K562 (cell line): ENCODE measurements at regions not wholly inside any gene's neighbourhood (a gene's known extent, or its start where the extent isn't known, plus 50 kb on each side); places are given as distances from the start of the nearest gene placed in this dataset.

Experiments used
- ATAC-seq: fragments of 200-7000 bp; cut with Tn5 transposase; 3 replicates; pipeline ENCODE4 v1.9.1; 2020; ENCODE audit warnings: moderate library complexity
- BruUV-seq: library from RNA; stranded (reverse); fragments of 400-500 nt; replicated peaks from 2 replicates; lab custom pipeline; 2021; lab: Mats Ljungman, UMichigan
- CTCF ChIA-PET: fragments of 300-600 bp; formaldehyde crosslinking; extraction: SDS; loops from one replicate; lab custom pipeline; 2021; ENCODE audit warnings: low intra/inter-chr PET ratio; lab: Yijun Ruan, JAX
- POLR2A ChIA-PET: fragments of 300-600, 350-650 bp; sonication (Branson Sonifier 250); formaldehyde crosslinking; extraction: SDS; loops from one replicate; lab custom pipeline; 2021; ENCODE audit warnings: antibody characterized with exemption, inconsistent platforms; lab: Yijun Ruan, JAX
- DNase-seq, 4 experiments: peaks; one replicate each; pipeline versions ENCODE4 v3.0.0 to v3.0.0-alpha.2; 2011 to 2018; ENCODE audit warnings: low spot score in 3 of 4, mixed read lengths in 3 of 4; ENCODE audit errors: extremely low read depth in 1 of 4
- FAIRE-seq: peaks from 2 replicates; lab custom pipeline; 2011; peaks lifted over from hg19 to GRCh38; lab: Jason Lieb, UNC
- H2AFZ ChIP-seq: 2 replicates; pipeline ENCODE4 v1.6.0; 2011; ENCODE audit warnings: low read depth, low read length, control low read depth, inconsistent platforms
- H3K27ac ChIP-seq: fragments of 200-600 bp; 3 replicates; pipeline ENCODE4 v1.8.0; 2011; ENCODE audit warnings: low read depth, mild to moderate bottlenecking, control low read depth, inconsistent platforms, low read length, moderate library complexity, mixed read lengths; ENCODE audit errors: extremely low read depth
- H3K27me3 ChIP-seq, 2 experiments: fragments of 300-600 bp in 1 of 2; 2 replicates in 1 of 2; 3 replicates in 1 of 2; pipeline versions ENCODE4 v1.6.0 to v1.8.0; 2011; ENCODE audit warnings: inconsistent platforms in 2 of 2, low read length in 2 of 2, mild to moderate bottlenecking in 1 of 2, mixed read lengths in 1 of 2, moderate library complexity in 1 of 2; ENCODE audit not compliant: control insufficient read depth in 2 of 2, insufficient read depth in 2 of 2
- H3K36me3 ChIP-seq: fragments of 300-600 bp; 3 replicates; pipeline ENCODE4 v1.8.0; 2011; ENCODE audit warnings: mild to moderate bottlenecking, low read length, inconsistent platforms; ENCODE audit not compliant: control insufficient read depth, insufficient read depth
- H3K4me1 ChIP-seq, 2 experiments: fragments of 200-600 bp in 1 of 2; replicated peaks in 1 of 2; 2 replicates in 1 of 2; 3 replicates in 1 of 2; pipeline versions ENCODE4 v1.5.1 to v1.8.0; 2011; ENCODE audit warnings: inconsistent platforms in 2 of 2, low read length in 2 of 2, mild to moderate bottlenecking in 1 of 2, mixed read lengths in 1 of 2, moderate library complexity in 1 of 2; ENCODE audit not compliant: control insufficient read depth in 2 of 2, insufficient read depth in 2 of 2
- H3K4me2 ChIP-seq: 2 replicates; pipeline ENCODE4 v1.6.1; 2011; ENCODE audit warnings: low read length, control low read depth, inconsistent platforms, mixed read lengths; ENCODE audit not compliant: insufficient read depth
- H3K4me3 ChIP-seq: fragments of 200-600 bp; sonication (generic), shearing (Covaris generic); 2 replicates; pipeline ENCODE4 v1.5.1; 2016; ENCODE audit warnings: control low read depth, inconsistent platforms
- H3K79me2 ChIP-seq: fragments of 200-600 bp; 3 replicates; pipeline ENCODE4 v1.8.0; 2011; ENCODE audit warnings: low read length, inconsistent platforms; ENCODE audit not compliant: control insufficient read depth, insufficient read depth
- H3K9ac ChIP-seq, 2 experiments: 2 replicates each; pipeline versions ENCODE4 v1.6.0 to v1.6.1; 2011; ENCODE audit warnings: low read depth in 2 of 2, low read length in 2 of 2, control low read depth in 1 of 2, inconsistent platforms in 1 of 2, mild to moderate bottlenecking in 1 of 2, mixed read lengths in 1 of 2; ENCODE audit not compliant: insufficient read depth in 1 of 2
- H3K9me1 ChIP-seq: one replicate; pipeline ENCODE4 v1.6.0; 2011; ENCODE audit warnings: inconsistent platforms, mild to moderate bottlenecking, low read length, moderate library complexity; ENCODE audit not compliant: control insufficient read depth, insufficient read depth
- H3K9me3 ChIP-seq: replicated peaks from 2 replicates; pipeline ENCODE4 v1.5.1; 2011; ENCODE audit warnings: low read depth, low read length, inconsistent platforms; ENCODE audit not compliant: control insufficient read depth, insufficient read depth
- H4K20me1 ChIP-seq: replicated peaks from 2 replicates; pipeline ENCODE4 v1.6.1; 2011; ENCODE audit warnings: low read length, inconsistent platforms, mixed read lengths; ENCODE audit not compliant: control insufficient read depth, insufficient read depth
- BRF1 ChIP-seq: IDR thresholded peaks from 3 replicates; pipeline ENCODE4 v1.6.1; 2011; ENCODE audit warnings: borderline replicate concordance, mild to moderate bottlenecking; ENCODE audit not compliant: insufficient read length; ENCODE audit errors: extremely low read depth
- CHD4 ChIP-seq: fragments of 200-600 bp; sonication (generic); IDR thresholded peaks from 3 replicates; pipeline ENCODE4 v1.6.1; 2012; ENCODE audit warnings: low read depth, mild to moderate bottlenecking, mixed read lengths, low read length, inconsistent platforms; ENCODE audit not compliant: insufficient read depth, insufficient replicate concordance, poor library complexity, severe bottlenecking
- CREB3L1 ChIP-seq: fragments of 450-650 bp; IDR thresholded peaks from 2 replicates; pipeline ENCODE4 v1.6.1; 2014; ENCODE audit warnings: low read depth, mild to moderate bottlenecking, moderate library complexity, borderline replicate concordance
- DNMT1 ChIP-seq: fragments of 450-650 bp; IDR thresholded peaks from 2 replicates; pipeline ENCODE4 v1.6.1; 2016; ENCODE audit warnings: antibody characterized with exemption, mild to moderate bottlenecking
- HDGF ChIP-seq: fragments of 450-650 bp; IDR thresholded peaks from 2 replicates; pipeline ENCODE4 v1.6.1; 2016
- KAT2B ChIP-seq: IDR thresholded peaks from one replicate; pipeline ENCODE4 v1.6.1; 2012; ENCODE audit warnings: low read depth, mild to moderate bottlenecking, control low read depth, inconsistent platforms, low read length, moderate library complexity
- KDM1A ChIP-seq, 2 experiments: fragments of 450-650 bp; IDR thresholded peaks; 2 replicates each; pipeline ENCODE4 v1.6.1; 2016; ENCODE audit warnings: mild to moderate bottlenecking in 2 of 2
- POLR3A ChIP-seq: IDR thresholded peaks from 2 replicates; pipeline ENCODE4 v1.6.1; 2011; ENCODE audit warnings: borderline replicate concordance, mild to moderate bottlenecking, moderate library complexity; ENCODE audit not compliant: insufficient read length, insufficient read depth; ENCODE audit errors: extremely low read depth
- POLR3G ChIP-seq: IDR thresholded peaks from 2 replicates; pipeline ENCODE4 v1.6.1; 2011; ENCODE audit not compliant: insufficient read length, insufficient replicate concordance; ENCODE audit errors: extremely low read depth
- RHOXF2B ChIP-seq: fragments of 250-450 bp; sonication (Bioruptor Pico); conservative IDR thresholded peaks from 2 replicates; pipeline ENCODE4 v1.5.1; 2021
- STAT5A ChIP-seq: IDR thresholded peaks from 2 replicates; pipeline ENCODE4 v1.6.1; 2012; ENCODE audit warnings: low read length, inconsistent platforms, borderline replicate concordance
- ZFP1 ChIP-seq: fragments of 450-650 bp; formaldehyde crosslinking; IDR thresholded peaks from 2 replicates; pipeline ENCODE4 v1.4.0; 2020; ENCODE audit warnings: mild to moderate bottlenecking, mixed read lengths
- ZKSCAN1 ChIP-seq: fragments of 150-350 bp; IDR thresholded peaks from 2 replicates; pipeline ENCODE4 v1.6.1; 2016; ENCODE audit warnings: low read depth, low read length
- ZNF449 ChIP-seq: fragments of 250-450 bp; sonication (Bioruptor Pico); IDR thresholded peaks from 2 replicates; pipeline ENCODE4 v1.8.0; 2022; ENCODE audit warnings: moderate library complexity, mild to moderate bottlenecking, inconsistent platforms
- ZNF699 ChIP-seq: fragments of 250-450 bp; sonication (Bioruptor Pico); IDR thresholded peaks from 2 replicates; pipeline ENCODE4 v1.8.0; 2021; ENCODE audit warnings: mild to moderate bottlenecking, moderate library complexity; ENCODE audit not compliant: insufficient replicate concordance
- WGBS: fragments of 100-300 bp; shearing (Covaris generic); methylation state at CpG from one replicate; pipeline ENCODE4 v1.1.6; 2016; ENCODE audit warnings: low coverage, mixed read lengths; ENCODE audit not compliant: insufficient coverage; ENCODE audit errors: missing lambda C conversion rate; 5-methylcytosine and 5-hydroxymethylcytosine counted together
- in situ Hi-C: fragments of 300-500 bp; cut with MboI; formaldehyde crosslinking; loops from 4 replicates; pipeline ENCODE4 v1.15.0; 2018; ENCODE audit warnings: inconsistent platforms, mixed read lengths
- intact Hi-C: fragments of 100-400 bp; cut with micrococcal nuclease; formaldehyde crosslinking; loops from 2 replicates; pipeline ENCODE4 v1.14.2; 2022
- TF ChIP-seq, protein P1 (sequence below): IDR thresholded peaks from 3 replicates; pipeline ENCODE4 v1.6.1; 2011; ENCODE audit warnings: borderline replicate concordance, mild to moderate bottlenecking; ENCODE audit not compliant: insufficient read length, insufficient read depth
- TF ChIP-seq, protein P2 (sequence below): fragments of 250-450 bp; sonication (Bioruptor Pico); IDR thresholded peaks from 2 replicates; pipeline ENCODE4 v1.4.0; 2020; ENCODE audit warnings: borderline replicate concordance

DNA sequence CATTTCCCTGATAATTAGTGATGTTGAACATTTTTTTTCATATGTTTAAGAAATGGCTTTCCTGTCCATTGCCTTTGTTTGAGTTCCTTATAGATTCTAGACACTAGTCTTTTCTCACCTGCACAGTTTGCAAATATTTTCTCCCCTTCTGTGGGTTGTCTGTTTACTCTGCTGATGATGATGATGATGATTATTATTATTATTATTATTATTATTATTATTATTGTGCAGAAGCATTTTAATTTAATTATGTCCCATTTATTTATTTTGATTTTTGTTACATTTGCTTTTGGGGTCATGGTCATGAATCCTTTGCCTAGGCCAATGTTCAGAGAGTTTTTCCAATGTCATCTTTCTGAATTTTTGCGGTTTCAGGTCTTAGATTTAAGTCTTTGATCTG is 492.5 kb upstream of the TSHZ3 start:
- ATAC-seq (no peak), FAIRE-seq (no peak), DNase-seq (no peak)
- no peak overlapping the region for H3K9ac ChIP-seq
- in situ Hi-C loops, result no loop called here
- H3K36me3 ChIP-seq, result no peaks in the 10 kb centered on the region
- no peaks in the 10 kb centered on the region for H3K9me1 ChIP-seq
- no peaks in the 10 kb centered on the region for H3K27me3 ChIP-seq
- H3K9me3 ChIP-seq, result no peaks in the 10 kb centered on the region
- TF ChIP-seq, protein P1, sequence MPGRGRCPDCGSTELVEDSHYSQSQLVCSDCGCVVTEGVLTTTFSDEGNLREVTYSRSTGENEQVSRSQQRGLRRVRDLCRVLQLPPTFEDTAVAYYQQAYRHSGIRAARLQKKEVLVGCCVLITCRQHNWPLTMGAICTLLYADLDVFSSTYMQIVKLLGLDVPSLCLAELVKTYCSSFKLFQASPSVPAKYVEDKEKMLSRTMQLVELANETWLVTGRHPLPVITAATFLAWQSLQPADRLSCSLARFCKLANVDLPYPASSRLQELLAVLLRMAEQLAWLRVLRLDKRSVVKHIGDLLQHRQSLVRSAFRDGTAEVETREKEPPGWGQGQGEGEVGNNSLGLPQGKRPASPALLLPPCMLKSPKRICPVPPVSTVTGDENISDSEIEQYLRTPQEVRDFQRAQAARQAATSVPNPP, result no peak
- TF ChIP-seq POLR3A (no peak), HDGF (no peak), ZNF449 (CRISPR knock-in tag) (no peak), STAT5A (no peak), KAT2B (no peak), CREB3L1 (no peak), KDM1A (IDR thresholded peaks at IDR 0.05) (no peak), DNMT1 (no peak), RHOXF2B (CRISPR knock-in tag) (no peak), CHD4 (no peak), ZFP1 (CRISPR knock-in tag) (no peak), ZNF699 (no peak), BRF1 (no peak), POLR3G (no peak), ZKSCAN1 (no peak)
- TF ChIP-seq, protein P2, sequence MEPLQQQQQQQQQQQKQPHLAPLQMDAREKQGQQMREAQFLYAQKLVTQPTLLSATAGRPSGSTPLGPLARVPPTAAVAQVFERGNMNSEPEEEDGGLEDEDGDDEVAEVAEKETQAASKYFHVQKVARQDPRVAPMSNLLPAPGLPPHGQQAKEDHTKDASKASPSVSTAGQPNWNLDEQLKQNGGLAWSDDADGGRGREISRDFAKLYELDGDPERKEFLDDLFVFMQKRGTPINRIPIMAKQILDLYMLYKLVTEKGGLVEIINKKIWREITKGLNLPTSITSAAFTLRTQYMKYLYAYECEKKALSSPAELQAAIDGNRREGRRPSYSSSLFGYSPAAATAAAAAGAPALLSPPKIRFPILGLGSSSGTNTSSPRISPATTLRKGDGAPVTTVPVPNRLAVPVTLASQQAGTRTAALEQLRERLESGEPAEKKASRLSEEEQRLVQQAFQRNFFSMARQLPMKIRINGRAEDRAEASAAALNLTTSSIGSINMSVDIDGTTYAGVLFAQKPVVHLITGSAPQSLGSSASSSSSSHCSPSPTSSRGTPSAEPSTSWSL (CRISPR knock-in tag), result no peak
- WGBS, result 0% methylated on average over 1 of the region's 1 CpG
- H2AFZ ChIP-seq, result no peak overlapping the region
- ChIA-PET POLR2A (no interaction called here), CTCF (no interaction called here)
- H4K20me1 ChIP-seq, result no peaks in the 10 kb centered on the region
- no peaks in the 10 kb centered on the region for H3K79me2 ChIP-seq
- no peak overlapping the region for H3K4me3 ChIP-seq
- intact Hi-C loops, result no loop called here
- no peaks in the 10 kb centered on the region for H3K4me1 ChIP-seq
- BruUV-seq, result no TSS peak
- H3K27ac ChIP-seq, result no peak overlapping the region
- H3K4me2 ChIP-seq, result no peak overlapping the region
